ENCODE measurements at regions not wholly inside any gene's neighbourhood (a gene's known extent, or its start where the extent isn't known, plus 50 kb on each side); places are given as distances from the start of the nearest gene placed in this dataset.

DNA sequence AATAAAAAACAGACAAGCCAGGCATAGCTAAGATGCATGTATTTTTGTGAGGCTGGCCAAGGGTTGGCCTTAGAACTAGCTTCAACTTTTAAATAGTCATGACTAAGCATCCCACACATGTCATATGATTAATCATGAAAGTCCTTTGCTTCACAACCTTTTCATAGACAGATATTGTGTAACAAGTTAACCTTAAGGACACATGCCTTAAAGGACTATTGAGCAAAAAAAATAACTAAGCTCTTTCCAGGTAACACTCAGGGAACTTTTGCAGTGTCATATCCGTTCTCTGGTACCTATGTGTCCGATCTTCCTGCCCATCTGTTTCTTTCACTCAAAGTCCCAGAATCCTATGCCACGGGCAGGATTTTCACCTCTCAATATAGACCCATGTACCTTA lies 498.4 kb downstream of the STK39 start:
- TF ChIP-seq, protein P1, sequence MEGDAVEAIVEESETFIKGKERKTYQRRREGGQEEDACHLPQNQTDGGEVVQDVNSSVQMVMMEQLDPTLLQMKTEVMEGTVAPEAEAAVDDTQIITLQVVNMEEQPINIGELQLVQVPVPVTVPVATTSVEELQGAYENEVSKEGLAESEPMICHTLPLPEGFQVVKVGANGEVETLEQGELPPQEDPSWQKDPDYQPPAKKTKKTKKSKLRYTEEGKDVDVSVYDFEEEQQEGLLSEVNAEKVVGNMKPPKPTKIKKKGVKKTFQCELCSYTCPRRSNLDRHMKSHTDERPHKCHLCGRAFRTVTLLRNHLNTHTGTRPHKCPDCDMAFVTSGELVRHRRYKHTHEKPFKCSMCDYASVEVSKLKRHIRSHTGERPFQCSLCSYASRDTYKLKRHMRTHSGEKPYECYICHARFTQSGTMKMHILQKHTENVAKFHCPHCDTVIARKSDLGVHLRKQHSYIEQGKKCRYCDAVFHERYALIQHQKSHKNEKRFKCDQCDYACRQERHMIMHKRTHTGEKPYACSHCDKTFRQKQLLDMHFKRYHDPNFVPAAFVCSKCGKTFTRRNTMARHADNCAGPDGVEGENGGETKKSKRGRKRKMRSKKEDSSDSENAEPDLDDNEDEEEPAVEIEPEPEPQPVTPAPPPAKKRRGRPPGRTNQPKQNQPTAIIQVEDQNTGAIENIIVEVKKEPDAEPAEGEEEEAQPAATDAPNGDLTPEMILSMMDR (IDR thresholded peaks at IDR 0.05) = no peak
- no peak for TF ChIP-seq POLR2A (IDR thresholded peaks at IDR 0.05)
